ENCODE measurements at regions not wholly inside any gene's neighbourhood (a gene's known extent, or its start where the extent isn't known, plus 50 kb on each side); places are given as distances from the start of the nearest gene placed in this dataset.

- TF ChIP-seq, protein P1, sequence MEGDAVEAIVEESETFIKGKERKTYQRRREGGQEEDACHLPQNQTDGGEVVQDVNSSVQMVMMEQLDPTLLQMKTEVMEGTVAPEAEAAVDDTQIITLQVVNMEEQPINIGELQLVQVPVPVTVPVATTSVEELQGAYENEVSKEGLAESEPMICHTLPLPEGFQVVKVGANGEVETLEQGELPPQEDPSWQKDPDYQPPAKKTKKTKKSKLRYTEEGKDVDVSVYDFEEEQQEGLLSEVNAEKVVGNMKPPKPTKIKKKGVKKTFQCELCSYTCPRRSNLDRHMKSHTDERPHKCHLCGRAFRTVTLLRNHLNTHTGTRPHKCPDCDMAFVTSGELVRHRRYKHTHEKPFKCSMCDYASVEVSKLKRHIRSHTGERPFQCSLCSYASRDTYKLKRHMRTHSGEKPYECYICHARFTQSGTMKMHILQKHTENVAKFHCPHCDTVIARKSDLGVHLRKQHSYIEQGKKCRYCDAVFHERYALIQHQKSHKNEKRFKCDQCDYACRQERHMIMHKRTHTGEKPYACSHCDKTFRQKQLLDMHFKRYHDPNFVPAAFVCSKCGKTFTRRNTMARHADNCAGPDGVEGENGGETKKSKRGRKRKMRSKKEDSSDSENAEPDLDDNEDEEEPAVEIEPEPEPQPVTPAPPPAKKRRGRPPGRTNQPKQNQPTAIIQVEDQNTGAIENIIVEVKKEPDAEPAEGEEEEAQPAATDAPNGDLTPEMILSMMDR (IDR thresholded peaks at IDR 0.05; ENCODE audit: insufficient read depth, low read length, poor library complexity, severe bottlenecking): no peak
- TF ChIP-seq EZH2phosphoT487 (conservative IDR thresholded peaks at IDR 0.05; ENCODE audit: low read length): no peak
Measured at GRCh38 chr1:218995091-218995665, 178.5 kb upstream of the LYPLAL1 start.
